GM12872 (cell line): ENCODE measurements at regions not wholly inside any gene's neighbourhood (a gene's known extent, or its start where the extent isn't known, plus 50 kb on each side); places are given as distances from the start of the nearest gene placed in this dataset.

Experiments
- CTCF ChIP-seq: IDR thresholded peaks from 3 replicates; pipeline ENCODE4 v1.5.1; 2011; ENCODE audit warnings: low read depth, mild to moderate bottlenecking, low read length, moderate library complexity; ENCODE audit not compliant: insufficient read depth

- no peak for TF ChIP-seq CTCF
Measured at GRCh38 chr3:68249265-68249664, 594.9 kb upstream of the SUCLG2 start.

GRCh38 chr3:68242606-68243005, 588.2 kb upstream of the SUCLG2 start:
- TF ChIP-seq CTCF: no peak

GRCh38 chr3:68239542-68239941, 585.1 kb upstream of the SUCLG2 start:
- no peak for TF ChIP-seq CTCF

GRCh38 chr3:68234076-68234780, 579.8 kb upstream of the SUCLG2 start:
- no peak for TF ChIP-seq CTCF

- no peak for TF ChIP-seq CTCF
Measured at GRCh38 chr3:68228856-68229255, 574.4 kb upstream of the SUCLG2 start.

GRCh38 chr3:68220832-68221231, 566.4 kb upstream of the SUCLG2 start:
- TF ChIP-seq CTCF: no peak

- TF ChIP-seq CTCF: no peak
Measured at GRCh38 chr3:68211637-68212036, 557.2 kb upstream of the SUCLG2 start.

- no peak for TF ChIP-seq CTCF
Measured at GRCh38 chr3:68210635-68211034, 556.2 kb upstream of the SUCLG2 start.
